Colonic mucosa (tissue), 4 donors: ENCODE measurements at regions not wholly inside any gene's neighbourhood (a gene's known extent, or its start where the extent isn't known, plus 50 kb on each side); places are given as distances from the start of the nearest gene placed in this dataset.

Experiments used
- DNase-seq: peaks from one replicate; pipeline ENCODE4 v3.0.0-alpha.2; 2020
- H3K27ac ChIP-seq: fragments of 200-600 bp; one replicate; pipeline ENCODE4 v1.8.0; 2021
- H3K27me3 ChIP-seq: fragments of 200-600 bp; one replicate; pipeline ENCODE4 v1.8.0; 2021
- H3K36me3 ChIP-seq: fragments of 200-600 bp; one replicate; pipeline ENCODE4 v1.8.0; 2021
- H3K4me1 ChIP-seq: fragments of 200-600 bp; one replicate; pipeline ENCODE4 v1.8.0; 2021; ENCODE audit warnings: mild to moderate bottlenecking
- H3K4me3 ChIP-seq: fragments of 200-600 bp; one replicate; pipeline ENCODE4 v1.8.0; 2021
- H3K9ac ChIP-seq, 2 donors: one replicate each; pipeline ENCODE4 v1.7.0; 2013; ENCODE audit warnings: control low read depth in 2 of 2, low read depth in 2 of 2, low read length in 2 of 2
- H3K9me3 ChIP-seq: fragments of 200-600 bp; one replicate; pipeline ENCODE4 v1.8.0; 2021
- CTCF ChIP-seq: fragments of 200-600 bp; IDR thresholded peaks from one replicate; pipeline ENCODE4 v1.8.0; 2022; ENCODE audit warnings: antibody characterized with exemption, mild to moderate bottlenecking
- intact Hi-C: fragments of 100-400 bp; cut with DNase I; formaldehyde crosslinking; loops from one replicate; pipeline ENCODE4 v1.14.1; 2022
- donor health status: healthy.
- donor health status: DM: no; HTN: no; CAD: no.
- donor health status: DM: no; HTN: no; CAD: no.

- Histone ChIP-seq H3K9ac (no peak overlapping the region), H3K4me3 (no peak overlapping the region), H3K36me3 (no peaks in the 10 kb centered on the region), H3K27ac (no peak overlapping the region), H3K27me3 (no peaks in the 10 kb centered on the region), H3K9me3 (no peaks in the 10 kb centered on the region), H3K4me1 (no peaks in the 10 kb centered on the region)
- TF ChIP-seq CTCF = no peak
- intact Hi-C loops = no loop called here
- no peak for DNase-seq
Observed at GRCh38 chr3:181952929-181953328, 241.2 kb downstream of the SOX2 start.

GRCh38 chr3:181955566-181955965 is 243.8 kb downstream of the SOX2 start:
- Histone ChIP-seq H3K9me3 (no peaks in the 10 kb centered on the region), H3K27me3 (no peaks in the 10 kb centered on the region), H3K4me3 (no peak overlapping the region), H3K9ac (no peak overlapping the region), H3K4me1 (no peaks in the 10 kb centered on the region), H3K27ac (no peak overlapping the region), H3K36me3 (no peaks in the 10 kb centered on the region)
- no peak for TF ChIP-seq CTCF
- no peak for DNase-seq
- intact Hi-C loops = no loop called here

- no peak for DNase-seq
- no peaks in the 10 kb centered on the region for H3K36me3 ChIP-seq
- intact Hi-C loops = no loop called here
- no peaks in the 10 kb centered on the region for H3K9me3 ChIP-seq
- H3K27ac ChIP-seq = no peak overlapping the region
- no peak overlapping the region for H3K9ac ChIP-seq
- H3K4me3 ChIP-seq = no peak overlapping the region
- H3K4me1 ChIP-seq = no peaks in the 10 kb centered on the region
- no peaks in the 10 kb centered on the region for H3K27me3 ChIP-seq
- no peak for TF ChIP-seq CTCF
Observed at GRCh38 chr3:181956122-181956521, 244.4 kb downstream of the SOX2 start.

- Histone ChIP-seq H3K4me3 (no peak overlapping the region), H3K9me3 (no peaks in the 10 kb centered on the region), H3K27ac (no peak overlapping the region), H3K36me3 (no peaks in the 10 kb centered on the region), H3K27me3 (no peaks in the 10 kb centered on the region), H3K4me1 (no peaks in the 10 kb centered on the region), H3K9ac (no peak overlapping the region)
- intact Hi-C loops = no loop called here
- no peak for DNase-seq
- TF ChIP-seq CTCF = no peak
Observed at GRCh38 chr3:181966393-181966792, 254.7 kb downstream of the SOX2 start.

GRCh38 chr3:181969925-181970324 is 258.2 kb downstream of the SOX2 start:
- Histone ChIP-seq H3K4me1 (no peaks in the 10 kb centered on the region), H3K9me3 (no peaks in the 10 kb centered on the region), H3K36me3 (no peaks in the 10 kb centered on the region), H3K27me3 (no peaks in the 10 kb centered on the region), H3K4me3 (no peak overlapping the region), H3K27ac (no peak overlapping the region), H3K9ac (no peak overlapping the region)
- intact Hi-C loops = no loop called here
- DNase-seq = no peak
- no peak for TF ChIP-seq CTCF

GRCh38 chr3:181971424-181971823 is 259.7 kb downstream of the SOX2 start:
- no peak overlapping the region for H3K9ac ChIP-seq
- TF ChIP-seq CTCF = no peak
- H3K36me3 ChIP-seq = no peaks in the 10 kb centered on the region
- no peak overlapping the region for H3K27ac ChIP-seq
- no peak for DNase-seq
- H3K4me1 ChIP-seq = no peaks in the 10 kb centered on the region
- H3K27me3 ChIP-seq = no peaks in the 10 kb centered on the region
- no peaks in the 10 kb centered on the region for H3K9me3 ChIP-seq
- intact Hi-C loops = no loop called here
- H3K4me3 ChIP-seq = no peak overlapping the region
